SU-DHL-6 (cell line): ENCODE measurements at regions not wholly inside any gene's neighbourhood (a gene's known extent, or its start where the extent isn't known, plus 50 kb on each side); places are given as distances from the start of the nearest gene placed in this dataset.

Experiments
- H2AFZ ChIP-seq: fragments of 200-600 bp; sonication (generic); 2 replicates; pipeline ENCODE4 v1.6.1; 2014; ENCODE audit warnings: low read depth, mild to moderate bottlenecking, moderate library complexity, mixed read lengths, antibody characterized with exemption, low read length; ENCODE audit not compliant: severe bottlenecking
- H3F3A ChIP-seq: fragments of 200-600 bp; shearing (Covaris generic); 2 replicates; pipeline ENCODE4 v1.6.0; 2016; ENCODE audit warnings: antibody characterized with exemption, mild to moderate bottlenecking; ENCODE audit not compliant: insufficient read depth
- H3K27ac ChIP-seq: fragments of 200-600 bp; sonication (generic); 2 replicates; pipeline ENCODE4 v1.5.1; 2016; ENCODE audit warnings: low read depth, mild to moderate bottlenecking, low read length, moderate library complexity, mixed read lengths
- H3K27me3 ChIP-seq: fragments of 200-600 bp; sonication (generic), shearing (Covaris generic); 2 replicates; pipeline ENCODE4 v1.6.0; 2014; ENCODE audit warnings: mild to moderate bottlenecking, low read length
- H3K36me3 ChIP-seq: fragments of 200-600 bp; sonication (generic); 2 replicates; pipeline ENCODE4 v1.6.1; 2014; ENCODE audit warnings: mild to moderate bottlenecking, low read length, mixed read lengths
- H3K4me2 ChIP-seq: fragments of 300-600, 200-600 bp; shearing (Covaris generic), sonication (generic); 2 replicates; pipeline ENCODE4 v1.6.0; 2014; ENCODE audit warnings: low read length, low read depth, mild to moderate bottlenecking; ENCODE audit not compliant: poor library complexity, severe bottlenecking
- H3K4me3 ChIP-seq: fragments of 200-600 bp; sonication (generic); 2 replicates; pipeline ENCODE4 v1.5.1; 2014; ENCODE audit warnings: antibody characterized with exemption, low read length, mild to moderate bottlenecking, mixed read lengths; ENCODE audit not compliant: insufficient read depth, poor library complexity, severe bottlenecking
- H3K79me2 ChIP-seq: fragments of 200-600 bp; sonication (generic); 2 replicates; pipeline ENCODE4 v1.6.1; 2014; ENCODE audit warnings: mild to moderate bottlenecking, low read length, moderate library complexity; ENCODE audit not compliant: insufficient read depth
- H3K9ac ChIP-seq: fragments of 200-600 bp; sonication (generic); 2 replicates; pipeline ENCODE4 v1.7.0; 2014; ENCODE audit warnings: mild to moderate bottlenecking, low read length
- H3K9me2 ChIP-seq: fragments of 200-600 bp; sonication (generic); replicated peaks from 2 replicates; pipeline ENCODE4 v1.6.1; 2014; ENCODE audit warnings: low read length; ENCODE audit not compliant: insufficient read depth
- H3K9me3 ChIP-seq: fragments of 200-600 bp; sonication (generic); 2 replicates; pipeline ENCODE4 v1.6.1; 2014; ENCODE audit warnings: low read length, mixed read lengths; ENCODE audit not compliant: insufficient read depth
- H4K20me1 ChIP-seq: fragments of 200-600 bp; sonication (generic); 2 replicates; pipeline ENCODE4 v1.6.1; 2014; ENCODE audit warnings: low read depth, mild to moderate bottlenecking, antibody characterized with exemption, low read length, moderate library complexity, mixed read lengths
- CTCF ChIP-seq: fragments of 200-600 bp; sonication (generic); IDR thresholded peaks from one replicate; pipeline ENCODE4 v1.5.1; 2017; ENCODE audit warnings: antibody characterized with exemption, mild to moderate bottlenecking, low read length, moderate library complexity; ENCODE audit not compliant: insufficient read depth, poor library complexity, severe bottlenecking
- EZH2phosphoT487 ChIP-seq: fragments of 200-600 bp; sonication (generic), shearing (Covaris generic); conservative IDR thresholded peaks from 2 replicates; pipeline ENCODE4 v1.6.1; 2018; ENCODE audit warnings: mild to moderate bottlenecking, antibody characterized with exemption, low read length, moderate library complexity, mixed read lengths

- H3K4me2 ChIP-seq, result no peak overlapping the region
- no peaks in the 10 kb centered on the region for H3K79me2 ChIP-seq
- H3K36me3 ChIP-seq, result no peaks in the 10 kb centered on the region
- H3K9ac ChIP-seq, result no peak overlapping the region
- H3K4me3 ChIP-seq, result no peak overlapping the region
- H3K9me2 ChIP-seq, result no peaks in the 10 kb centered on the region
- no peaks in the 10 kb centered on the region for H3K9me3 ChIP-seq
- TF ChIP-seq CTCF (no peak), EZH2phosphoT487 (no peak)
- no peaks in the 10 kb centered on the region for H3K27me3 ChIP-seq
- no peaks in the 10 kb centered on the region for H4K20me1 ChIP-seq
- no peak overlapping the region for H3K27ac ChIP-seq
- H3F3A ChIP-seq, result no peaks in the 10 kb centered on the region
- H2AFZ ChIP-seq, result no peak overlapping the region
Observed at GRCh38 chr12:77540097-77540496, 290.6 kb upstream of the NAV3 start.

- H3K79me2 ChIP-seq, result no peaks in the 10 kb centered on the region
- H3K4me3 ChIP-seq, result no peak overlapping the region
- H2AFZ ChIP-seq, result no peak overlapping the region
- H3K4me2 ChIP-seq, result no peak overlapping the region
- H3K27ac ChIP-seq, result no peak overlapping the region
- H3F3A ChIP-seq, result no peaks in the 10 kb centered on the region
- no peaks in the 10 kb centered on the region for H3K27me3 ChIP-seq
- H4K20me1 ChIP-seq, result no peaks in the 10 kb centered on the region
- no peaks in the 10 kb centered on the region for H3K36me3 ChIP-seq
- no peaks in the 10 kb centered on the region for H3K9me3 ChIP-seq
- TF ChIP-seq EZH2phosphoT487 (no peak), CTCF (no peak)
- H3K9me2 ChIP-seq, result no peaks in the 10 kb centered on the region
- no peak overlapping the region for H3K9ac ChIP-seq
Observed at GRCh38 chr12:77537663-77538062, 293.0 kb upstream of the NAV3 start.

GRCh38 chr12:77535734-77536133, 295.0 kb upstream of the NAV3 start:
- TF ChIP-seq CTCF (no peak), EZH2phosphoT487 (no peak)
- H3F3A ChIP-seq, result no peaks in the 10 kb centered on the region
- no peaks in the 10 kb centered on the region for H3K9me2 ChIP-seq
- no peaks in the 10 kb centered on the region for H3K27me3 ChIP-seq
- no peaks in the 10 kb centered on the region for H3K9me3 ChIP-seq
- no peak overlapping the region for H3K27ac ChIP-seq
- no peak overlapping the region for H3K4me3 ChIP-seq
- no peaks in the 10 kb centered on the region for H4K20me1 ChIP-seq
- H3K36me3 ChIP-seq, result no peaks in the 10 kb centered on the region
- H3K79me2 ChIP-seq, result no peaks in the 10 kb centered on the region
- no peak overlapping the region for H2AFZ ChIP-seq
- H3K4me2 ChIP-seq, result no peak overlapping the region
- no peak overlapping the region for H3K9ac ChIP-seq

GRCh38 chr12:77531912-77532311, 298.8 kb upstream of the NAV3 start:
- Histone ChIP-seq H3F3A (no peaks in the 10 kb centered on the region), H4K20me1 (no peaks in the 10 kb centered on the region), H3K36me3 (no peaks in the 10 kb centered on the region), H3K9ac (no peak overlapping the region), H3K79me2 (no peaks in the 10 kb centered on the region), H2AFZ (no peak overlapping the region), H3K27me3 (no peaks in the 10 kb centered on the region), H3K4me3 (no peak overlapping the region), H3K4me2 (no peak overlapping the region), H3K27ac (no peak overlapping the region), H3K9me3 (no peaks in the 10 kb centered on the region), H3K9me2 (no peaks in the 10 kb centered on the region)
- TF ChIP-seq CTCF, result no peak
- no peak for TF ChIP-seq EZH2phosphoT487
